HG03571 (cell line): ENCODE measurements at regions not wholly inside any gene's neighbourhood (a gene's known extent, or its start where the extent isn't known, plus 50 kb on each side); places are given as distances from the start of the nearest gene placed in this dataset.

ENCODE experiments used
- ATAC-seq: cut with Tn5 transposase; IDR thresholded peaks from one replicate; pipeline ENCODE4 v1.9.1; 2021; ENCODE audit not compliant: unreplicated experiment

DNA sequence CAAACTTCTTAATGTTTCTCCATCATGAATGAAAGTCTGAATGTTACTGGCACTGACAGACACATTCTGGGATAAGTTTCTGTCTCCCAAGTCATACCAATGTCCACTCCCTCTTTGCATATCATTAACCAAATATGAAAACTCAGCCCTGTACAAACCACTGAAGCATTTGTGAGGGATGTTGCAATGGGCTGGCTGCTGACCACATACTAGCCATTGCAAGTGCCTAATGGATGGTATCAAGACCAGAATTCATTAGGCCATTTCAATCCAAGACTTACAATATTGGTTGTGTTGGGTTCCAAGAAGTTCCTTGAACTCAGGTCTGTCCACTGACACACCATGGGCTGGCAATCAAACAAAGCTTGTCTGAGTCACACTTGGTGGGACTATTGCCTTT lies 73.8 kb downstream of the CBLN2 start:
- no peak for ATAC-seq

DNA sequence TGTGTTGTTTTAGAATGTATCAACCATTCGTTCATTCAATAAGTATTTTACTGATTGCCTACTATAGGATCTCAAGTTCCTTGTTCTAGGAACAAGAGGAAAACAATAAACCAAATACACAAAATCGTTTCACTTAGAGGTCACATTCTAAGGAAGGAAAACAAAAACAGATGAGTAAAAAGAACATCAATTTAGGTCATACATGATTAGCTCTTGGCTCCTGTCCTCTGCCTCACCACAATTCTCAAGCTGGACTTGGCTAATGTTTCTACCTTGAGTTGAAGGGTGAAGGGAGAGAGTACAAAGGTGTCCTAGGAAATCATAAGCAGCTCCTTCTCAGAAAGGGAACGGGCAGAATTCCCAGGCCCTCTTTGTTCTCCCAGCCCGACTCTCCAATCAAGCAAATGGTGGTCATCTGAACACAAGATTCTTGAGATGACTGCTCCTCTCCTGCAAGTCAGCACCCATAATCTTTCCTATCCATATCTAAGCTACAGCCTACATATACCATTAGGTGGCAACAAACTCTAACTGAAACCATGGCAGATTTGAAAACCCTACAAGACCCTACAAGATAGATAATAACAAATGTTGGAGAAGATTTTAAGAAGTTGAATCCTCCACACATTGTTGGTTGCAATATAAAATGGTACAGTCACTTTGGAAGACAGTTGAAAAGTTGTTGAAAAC lies 76.0 kb downstream of the CBLN2 start:
- ATAC-seq = no peak

DNA sequence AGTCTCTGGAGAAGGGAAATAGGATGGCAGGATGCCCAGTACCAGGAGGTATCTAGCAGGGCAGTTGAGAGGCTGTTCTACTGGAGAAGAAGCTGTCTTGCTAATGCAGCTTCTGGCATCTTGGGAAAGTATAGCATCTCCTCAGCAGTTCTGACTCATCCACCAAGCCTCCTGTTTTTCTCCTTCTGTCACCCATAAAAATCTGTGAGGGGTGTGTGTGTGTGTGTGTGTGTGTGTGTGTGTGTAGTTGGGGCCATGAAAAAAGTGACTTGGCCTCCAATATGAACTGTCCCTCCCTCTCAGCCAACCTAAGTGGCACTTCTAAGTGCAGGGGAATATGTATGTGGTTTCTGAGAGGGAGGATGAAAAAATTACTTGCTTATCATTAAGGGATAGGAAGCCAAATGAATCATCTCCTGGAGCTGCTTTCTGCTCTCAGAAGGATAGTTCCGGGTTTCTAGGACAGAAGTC lies 83.9 kb downstream of the CBLN2 start:
- ATAC-seq = no peak

DNA sequence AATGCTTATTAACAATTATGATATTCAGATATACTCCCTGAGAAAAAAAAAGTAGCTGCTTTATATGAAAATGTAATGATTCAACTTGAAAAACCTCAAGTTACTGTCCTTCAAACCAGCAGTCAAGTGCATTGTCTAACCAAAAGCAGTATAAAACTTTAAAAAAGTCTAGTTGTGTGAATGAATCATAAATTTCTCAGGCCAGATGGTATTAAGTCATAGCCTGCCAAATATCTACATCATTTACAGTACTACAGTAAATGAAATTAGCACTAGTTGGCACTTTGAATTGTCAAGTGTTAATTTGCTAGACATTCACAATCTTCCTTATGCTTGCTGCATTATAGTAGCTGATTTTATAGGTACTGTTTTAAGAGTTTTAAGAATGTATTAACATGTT lies 85.9 kb downstream of the CBLN2 start:
- no peak for ATAC-seq

DNA sequence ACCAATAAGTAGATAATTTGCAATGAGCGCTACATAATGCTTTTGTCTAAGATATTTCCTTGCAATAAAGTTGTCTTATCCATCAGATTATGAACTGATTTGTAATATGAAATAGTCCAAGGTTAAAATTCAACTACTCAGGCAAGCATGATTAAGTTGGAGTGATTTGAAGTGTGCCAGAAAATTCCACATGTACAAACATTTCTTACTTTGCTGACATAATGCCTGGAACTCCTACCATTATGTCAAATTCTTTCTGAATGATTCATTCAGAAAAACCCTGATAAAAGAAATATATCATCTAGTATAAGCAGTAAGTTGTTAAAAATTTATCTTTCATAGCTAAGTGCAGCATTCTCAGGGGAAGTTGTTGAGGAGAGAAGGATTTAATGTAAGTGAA lies 87.3 kb downstream of the CBLN2 start:
- ATAC-seq = no peak

DNA sequence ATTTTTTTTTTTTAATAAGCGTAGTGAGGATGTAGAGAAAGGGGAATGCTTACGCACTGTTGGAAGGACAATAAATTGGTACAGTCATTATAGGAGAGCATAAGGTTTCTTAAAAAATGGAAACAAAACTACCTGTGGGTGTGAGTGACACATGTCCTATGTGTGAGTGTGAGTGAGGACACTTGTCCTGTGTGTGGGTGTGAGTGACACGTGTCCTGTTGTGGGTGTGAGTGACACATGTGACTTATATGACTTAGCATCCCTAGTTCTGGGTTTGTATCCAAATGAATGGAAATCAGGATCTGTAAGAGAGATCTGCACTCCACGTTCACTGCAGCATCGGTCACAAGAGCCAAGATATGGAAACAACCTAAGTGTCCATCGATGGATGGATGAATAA lies 91.8 kb downstream of the CBLN2 start:
- ATAC-seq = no peak

DNA sequence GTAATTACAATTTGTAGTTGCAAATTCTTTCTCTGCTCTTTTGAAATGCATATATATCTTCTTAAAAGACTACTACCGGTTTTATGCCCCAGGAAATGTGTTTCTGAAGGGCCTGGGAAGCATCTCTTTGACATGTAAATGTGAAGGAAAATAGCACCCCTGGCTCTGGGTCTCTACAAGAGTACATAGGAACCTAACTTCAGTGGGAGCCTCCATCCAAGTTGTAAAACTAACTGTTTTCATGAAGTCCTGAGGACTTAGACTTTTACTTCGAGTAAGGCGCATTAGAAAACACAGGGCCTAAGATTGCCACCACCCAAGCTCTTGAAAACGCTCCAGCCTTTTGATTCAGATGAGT lies 99.4 kb downstream of the CBLN2 start:
- ATAC-seq = no peak

DNA sequence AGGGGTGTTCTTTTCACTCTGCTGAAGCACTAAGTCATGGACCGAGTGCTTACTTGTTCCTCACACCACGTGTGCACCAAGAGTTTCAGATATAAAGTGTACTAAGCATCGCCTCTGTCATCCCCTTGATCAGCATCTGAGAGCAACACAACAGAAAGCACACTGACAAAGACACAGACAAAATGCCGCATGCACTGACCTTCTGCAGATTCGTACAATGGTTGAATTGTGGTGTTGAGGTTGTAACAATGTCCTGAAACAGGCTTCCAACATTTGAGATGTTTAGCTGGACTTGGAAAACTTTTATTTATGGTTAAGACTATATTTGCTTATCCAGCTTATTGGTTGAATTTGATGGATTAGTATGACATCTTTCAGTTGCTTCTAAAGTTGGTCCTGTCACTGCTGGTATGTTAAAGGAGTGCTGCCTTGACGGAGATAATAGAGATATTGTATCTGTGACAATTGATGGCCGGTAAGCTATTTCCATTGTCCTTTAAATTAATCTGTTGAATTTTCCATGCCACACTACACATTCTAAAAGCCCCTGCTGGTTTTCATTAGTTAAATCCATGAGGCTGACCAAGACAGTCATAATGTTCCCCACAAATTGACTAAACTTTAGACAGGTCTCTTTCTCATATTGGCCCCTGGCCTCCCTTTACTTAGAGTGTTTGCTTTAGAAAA lies 99.9 kb downstream of the CBLN2 start:
- no peak for ATAC-seq

DNA sequence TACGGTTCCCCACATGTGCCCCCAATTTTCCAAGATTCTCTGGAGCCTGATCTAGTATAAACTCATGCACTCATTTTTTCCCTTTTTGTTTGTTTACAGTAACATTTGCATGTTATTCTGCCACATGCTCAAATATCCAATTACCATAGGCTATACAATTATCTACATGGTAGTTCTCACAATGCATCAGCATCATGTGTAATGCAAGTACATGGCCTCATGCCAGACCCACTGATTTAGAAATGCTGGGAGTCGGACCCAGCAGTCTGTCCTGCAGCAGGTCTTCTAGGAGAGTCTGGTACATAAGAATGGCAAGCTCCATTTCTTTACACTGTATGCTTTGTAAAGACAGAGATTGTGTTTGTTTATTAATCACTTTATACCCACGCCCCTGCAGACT lies 107.7 kb downstream of the CBLN2 start:
- ATAC-seq = no peak

DNA sequence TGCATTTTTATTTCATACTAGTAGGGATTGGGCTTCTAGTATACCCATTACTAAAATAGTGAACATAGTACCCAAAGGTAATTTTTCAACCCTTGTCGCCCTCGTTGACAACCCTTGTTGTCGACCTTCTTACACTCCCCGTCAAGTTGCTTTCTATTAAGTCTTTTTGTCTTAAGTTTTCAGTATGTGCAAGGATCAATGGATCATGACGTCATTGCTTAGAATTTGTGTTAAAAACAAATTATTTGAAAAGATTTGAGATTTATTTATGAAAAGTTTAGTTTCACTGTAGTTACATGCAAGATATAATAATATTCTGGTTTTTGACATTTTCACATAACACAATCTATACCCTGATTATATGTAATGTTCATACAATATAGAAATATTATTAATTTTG lies 110.4 kb downstream of the CBLN2 start:
- no peak for ATAC-seq

DNA sequence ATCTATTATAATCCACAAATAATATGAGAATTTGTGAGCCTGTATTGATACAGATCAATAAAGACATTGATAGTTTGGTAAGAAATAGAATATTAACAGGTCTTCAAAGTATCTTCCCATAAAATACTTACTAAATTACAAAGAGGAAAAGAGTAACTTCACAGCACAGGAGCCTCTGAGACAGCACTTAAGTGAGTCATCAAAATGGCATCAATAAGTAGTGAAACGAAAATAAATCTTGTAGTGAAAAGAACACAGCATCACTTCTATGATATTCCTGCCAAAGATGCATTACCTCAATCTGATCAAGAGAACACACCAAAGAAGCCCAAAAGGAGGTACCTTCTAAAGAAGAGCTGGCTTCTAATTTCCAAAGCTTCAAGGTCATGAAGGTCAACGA lies 116.4 kb downstream of the CBLN2 start:
- no peak for ATAC-seq

DNA sequence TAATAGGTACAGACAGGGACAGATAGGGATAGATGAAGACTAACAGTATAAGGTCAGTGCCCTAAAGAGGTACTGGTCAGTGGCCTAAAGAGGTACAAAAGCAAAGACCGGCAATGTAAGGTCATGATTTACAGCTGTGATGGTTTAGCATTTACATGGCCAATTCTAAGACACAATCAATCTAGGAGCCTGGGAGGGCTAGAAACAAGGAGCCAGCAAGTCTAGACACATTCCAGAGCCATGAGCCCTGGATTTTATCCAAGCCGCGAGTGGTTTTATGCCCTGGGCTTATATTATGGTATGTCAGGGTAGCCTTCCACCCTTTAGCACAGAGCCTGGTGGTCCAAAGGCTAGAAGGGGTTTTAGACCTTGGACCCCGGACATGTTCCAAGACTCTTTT lies 124.2 kb downstream of the CBLN2 start:
- ATAC-seq = no peak

DNA sequence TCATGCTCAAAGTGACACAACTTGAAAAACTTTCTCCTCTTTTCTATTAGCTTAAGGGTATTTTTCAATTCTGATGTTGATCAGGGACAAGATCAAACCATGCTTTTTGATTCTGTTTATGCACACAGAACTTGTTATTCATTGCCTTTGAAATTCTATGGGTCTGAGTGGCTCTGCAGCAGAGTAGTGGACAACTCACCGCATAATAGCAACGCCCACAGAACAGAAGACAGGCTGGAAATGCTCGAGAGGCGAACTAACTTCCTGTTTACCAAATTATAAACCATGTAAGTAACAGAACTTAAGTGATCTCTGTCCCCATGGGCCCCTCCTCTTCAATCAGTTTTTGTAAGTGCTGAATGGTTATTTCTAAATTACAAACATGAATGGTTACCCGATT lies 131.2 kb downstream of the CBLN2 start:
- no peak for ATAC-seq

DNA sequence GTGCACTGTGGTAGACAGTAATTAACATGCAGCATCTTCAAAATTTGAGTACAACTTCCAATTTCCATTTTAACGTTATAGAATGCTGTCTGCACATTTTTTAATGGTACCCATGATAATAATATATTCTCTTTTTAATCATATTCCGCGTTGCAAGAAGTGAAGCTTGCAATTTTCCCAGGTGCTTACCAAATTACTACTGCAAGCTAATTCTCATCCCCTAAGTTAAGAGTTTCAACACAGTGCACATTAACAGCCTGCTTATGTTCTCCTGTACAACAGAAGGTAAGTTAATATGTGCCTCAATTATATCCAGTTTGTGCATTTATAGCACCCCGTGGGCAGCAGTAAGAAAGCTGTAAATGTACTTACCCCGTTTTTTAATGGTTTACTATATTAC lies 132.9 kb downstream of the CBLN2 start:
- ATAC-seq = no peak

DNA sequence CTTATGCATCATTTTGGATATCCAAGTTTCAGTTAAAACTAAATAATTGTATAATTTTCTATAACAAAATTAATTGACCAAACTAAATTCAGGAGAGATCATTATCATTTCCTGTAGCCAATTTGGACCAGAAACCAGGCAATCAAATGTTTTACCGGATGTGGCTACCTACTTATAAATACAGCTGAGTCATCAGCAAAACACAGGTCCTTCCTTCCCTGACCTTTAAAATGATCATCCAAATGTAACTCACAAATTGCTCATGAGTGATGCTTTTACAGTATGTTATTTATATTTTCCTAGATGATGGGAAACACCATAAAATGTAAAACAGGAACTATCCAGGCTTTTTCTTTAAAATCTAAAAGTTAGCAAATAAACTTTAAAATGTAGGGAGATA lies 133.7 kb downstream of the CBLN2 start:
- no peak for ATAC-seq

DNA sequence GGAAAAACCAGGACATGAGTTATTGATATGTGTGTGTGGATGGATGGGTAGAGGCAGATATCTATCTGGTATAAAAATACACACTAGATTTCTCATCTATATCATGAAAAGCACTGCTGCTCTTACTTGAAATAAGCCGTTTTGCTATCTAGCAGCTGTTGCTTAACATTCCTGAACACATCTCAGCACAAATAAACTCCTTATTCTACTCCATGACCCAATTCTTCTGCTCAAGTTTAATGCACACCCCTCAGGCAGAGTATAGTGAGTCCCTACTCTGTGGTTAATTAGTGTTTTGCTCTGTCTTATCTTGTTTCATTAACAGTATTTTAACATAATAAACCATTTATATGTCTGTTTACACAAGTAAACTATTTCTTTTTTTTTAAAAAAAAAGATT lies 134.2 kb downstream of the CBLN2 start:
- ATAC-seq = no peak

DNA sequence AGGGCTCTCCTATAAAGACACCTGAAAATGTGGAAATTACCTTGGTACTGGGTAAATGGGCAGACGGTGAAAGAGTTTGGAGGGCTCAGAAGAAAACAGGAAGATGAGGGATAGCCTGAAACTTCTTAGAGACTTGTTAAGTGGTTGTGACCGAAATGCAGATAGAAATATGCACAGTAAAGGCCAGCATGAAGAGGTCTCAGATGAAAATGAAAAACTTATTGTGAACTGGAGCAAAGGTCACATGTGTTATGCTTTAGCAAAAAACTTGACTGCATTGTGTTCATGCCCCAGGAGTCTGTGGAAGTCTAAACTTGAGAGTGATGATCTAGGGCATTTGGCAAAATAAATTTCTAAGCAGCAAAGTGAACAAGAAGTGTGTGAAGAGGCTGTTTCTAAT lies 137.1 kb downstream of the CBLN2 start:
- ATAC-seq = no peak

DNA sequence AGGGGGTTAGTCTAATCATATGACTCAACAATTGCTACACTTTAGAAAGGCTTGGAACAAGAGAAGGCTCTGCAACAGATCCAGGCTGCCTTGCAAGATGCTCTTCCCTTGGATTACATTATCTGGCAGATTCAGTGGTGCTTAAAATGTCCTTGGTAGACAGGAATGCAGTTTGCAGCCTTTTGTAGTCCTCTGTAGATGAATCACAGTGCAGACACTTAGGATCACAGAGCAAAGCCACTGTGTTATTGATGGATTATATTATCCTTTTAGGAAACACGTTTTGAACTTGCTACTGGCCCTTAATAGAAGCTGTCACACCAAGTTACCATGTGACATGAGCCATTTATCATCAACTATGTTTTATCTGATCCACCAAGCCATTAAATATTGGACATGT lies 152.2 kb downstream of the CBLN2 start:
- no peak for ATAC-seq

DNA sequence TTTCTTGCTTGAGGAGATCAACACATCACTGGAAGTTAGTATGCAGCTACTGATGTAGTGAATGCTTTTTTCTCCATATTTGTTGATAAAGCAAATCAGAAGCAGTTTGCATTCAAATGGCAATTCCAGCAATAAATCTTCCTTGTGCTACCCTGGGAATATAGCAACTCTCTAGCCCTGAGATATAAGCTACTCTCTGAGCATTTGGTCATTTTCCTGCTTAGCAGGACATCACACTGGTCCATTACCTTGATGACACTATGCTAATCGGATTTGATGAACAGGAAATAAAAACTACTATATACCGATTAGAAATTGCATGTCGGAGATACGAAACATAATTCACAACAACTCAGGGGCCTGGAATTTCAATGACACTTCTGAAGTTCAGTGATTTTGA lies 152.7 kb downstream of the CBLN2 start:
- no peak for ATAC-seq

DNA sequence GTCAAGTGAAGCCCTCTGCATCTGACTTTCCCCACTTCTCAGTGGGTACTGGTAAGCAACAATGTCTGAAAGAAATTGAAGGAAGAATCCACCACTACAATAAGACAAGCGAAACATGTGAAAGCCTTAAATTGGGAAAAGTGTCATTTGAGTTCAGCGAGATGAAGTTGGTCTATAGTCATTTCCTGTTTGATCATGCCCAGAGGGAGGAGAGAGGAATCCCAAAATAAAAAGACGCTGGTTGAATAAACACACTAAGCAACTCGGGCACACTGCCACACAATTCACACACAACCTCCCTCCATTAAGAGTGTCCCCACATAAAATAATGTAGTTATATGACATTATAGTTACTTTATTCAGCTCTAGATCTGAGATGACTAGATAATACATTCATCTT lies 166.1 kb downstream of the CBLN2 start:
- ATAC-seq = no peak

DNA sequence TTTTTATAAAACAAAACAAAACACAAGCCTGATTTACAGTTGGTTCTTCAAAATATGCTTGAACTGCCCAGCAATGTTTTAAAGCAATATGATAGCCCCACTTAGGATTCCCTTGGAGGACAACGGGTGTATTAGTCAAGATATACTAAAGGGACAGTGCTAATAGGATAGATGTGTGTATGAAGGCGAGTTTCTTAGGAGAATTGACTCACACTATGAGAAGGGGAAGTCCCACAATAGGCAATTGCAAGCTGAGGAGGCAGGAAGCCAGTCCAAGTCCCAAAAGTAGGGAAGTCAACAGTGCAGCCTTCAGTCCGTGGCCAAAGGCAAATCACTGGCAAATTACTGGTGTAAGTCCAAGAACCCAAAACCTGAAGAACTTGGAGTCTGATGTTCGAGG lies 167.9 kb downstream of the CBLN2 start:
- no peak for ATAC-seq

DNA sequence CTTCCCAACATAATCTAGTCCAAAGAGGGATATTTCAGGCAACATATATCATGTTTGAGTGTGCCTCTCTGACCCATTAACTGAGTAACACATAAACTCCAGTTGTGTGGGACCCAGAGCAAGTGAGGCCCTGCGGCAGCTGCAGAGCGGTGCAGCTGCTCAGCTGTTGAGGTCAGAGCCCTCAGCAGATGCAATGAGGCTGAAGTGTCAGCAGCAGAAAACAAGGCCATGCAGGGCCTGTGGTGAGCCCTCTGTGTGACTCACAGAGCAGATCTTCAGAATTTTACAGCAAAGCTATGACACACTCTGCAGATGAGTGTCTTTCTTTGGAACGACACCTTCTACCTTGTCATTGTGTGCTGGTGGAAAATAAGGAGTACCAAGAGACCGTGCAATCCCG lies 168.5 kb downstream of the CBLN2 start:
- no peak for ATAC-seq

DNA sequence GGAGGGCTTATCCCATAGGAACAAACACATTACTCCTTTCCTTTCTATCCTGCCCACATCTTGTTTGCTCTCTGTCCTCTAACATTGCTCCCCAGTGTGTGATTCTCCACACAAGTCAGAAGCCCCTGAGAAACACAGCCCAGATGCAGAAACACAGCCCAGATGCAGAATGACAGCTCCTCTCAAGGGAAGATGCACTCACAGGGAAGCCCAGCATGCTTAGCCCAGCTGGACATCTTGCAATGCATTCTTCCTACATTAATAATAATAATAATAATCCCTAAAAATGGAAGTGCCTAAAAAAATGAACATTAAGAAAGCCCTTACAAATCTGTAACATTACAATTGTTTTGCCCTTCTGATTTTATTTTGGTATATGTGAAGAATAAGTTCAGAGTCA lies 172.1 kb downstream of the CBLN2 start:
- ATAC-seq = no peak
